ENCODE measurements at regions not wholly inside any gene's neighbourhood (a gene's known extent, or its start where the extent isn't known, plus 50 kb on each side); places are given as distances from the start of the nearest gene placed in this dataset.
A peak's percentile ranks its signal among the peaks of the same experiment; 100 is the strongest.

GRCh38 chr16:76661691-76662235 lies 384.6 kb downstream of the CNTNAP4 start:
- H3K36me3 ChIP-seq (ENCODE audit: low read depth, low read length), result no peaks in the 10 kb centered on the region
- TF ChIP-seq, protein P1, sequence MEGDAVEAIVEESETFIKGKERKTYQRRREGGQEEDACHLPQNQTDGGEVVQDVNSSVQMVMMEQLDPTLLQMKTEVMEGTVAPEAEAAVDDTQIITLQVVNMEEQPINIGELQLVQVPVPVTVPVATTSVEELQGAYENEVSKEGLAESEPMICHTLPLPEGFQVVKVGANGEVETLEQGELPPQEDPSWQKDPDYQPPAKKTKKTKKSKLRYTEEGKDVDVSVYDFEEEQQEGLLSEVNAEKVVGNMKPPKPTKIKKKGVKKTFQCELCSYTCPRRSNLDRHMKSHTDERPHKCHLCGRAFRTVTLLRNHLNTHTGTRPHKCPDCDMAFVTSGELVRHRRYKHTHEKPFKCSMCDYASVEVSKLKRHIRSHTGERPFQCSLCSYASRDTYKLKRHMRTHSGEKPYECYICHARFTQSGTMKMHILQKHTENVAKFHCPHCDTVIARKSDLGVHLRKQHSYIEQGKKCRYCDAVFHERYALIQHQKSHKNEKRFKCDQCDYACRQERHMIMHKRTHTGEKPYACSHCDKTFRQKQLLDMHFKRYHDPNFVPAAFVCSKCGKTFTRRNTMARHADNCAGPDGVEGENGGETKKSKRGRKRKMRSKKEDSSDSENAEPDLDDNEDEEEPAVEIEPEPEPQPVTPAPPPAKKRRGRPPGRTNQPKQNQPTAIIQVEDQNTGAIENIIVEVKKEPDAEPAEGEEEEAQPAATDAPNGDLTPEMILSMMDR (conservative IDR thresholded peaks at IDR 0.05; ENCODE audit: low read depth, low read length), result no peak
- no peak for TF ChIP-seq EZH2phosphoT487 (IDR thresholded peaks at IDR 0.05; ENCODE audit: borderline replicate concordance, low read length)
- no peak for TF ChIP-seq EZH2 (IDR thresholded peaks at IDR 0.05; ENCODE audit: low read length, unreplicated experiment)
- intact Hi-C loops (cut with micrococcal nuclease), result no loop called here
- H3F3A ChIP-seq (ENCODE audit: low read length, unreplicated experiment), result no peaks in the 10 kb centered on the region
- no peak overlapping the region for H3K4me3 ChIP-seq (ENCODE audit: low read length)
- H3K4me1 ChIP-seq (ENCODE audit: insufficient read depth, low read length), result no peaks in the 10 kb centered on the region
- no peak for DNase-seq
- no peak overlapping the region for H2AFZ ChIP-seq (ENCODE audit: low read length)
- H3K4me2 ChIP-seq (ENCODE audit: low read length), result no peak overlapping the region
- H3K27ac ChIP-seq (ENCODE audit: low read length), result no peak overlapping the region
- H3K9me2 ChIP-seq (replicated peaks; ENCODE audit: low read length), result no peaks in the 10 kb centered on the region
- POLR2A ChIA-PET (ENCODE audit: unreplicated experiment), result no interaction called here
- no peaks in the 10 kb centered on the region for H3K9me3 ChIP-seq (ENCODE audit: low read length)
- CTCF ChIA-PET, result no interaction called here
- H4K20me1 ChIP-seq (ENCODE audit: low read length), result no peaks in the 10 kb centered on the region
- H3K79me2 ChIP-seq (ENCODE audit: low read length), result no peaks in the 10 kb centered on the region
- no peak for ATAC-seq
- H3K27me3 ChIP-seq (ENCODE audit: low read length), result peaks cover 11% of the 10 kb centered on the region; the same call in 1 of the 2 replicates
- H3K9ac ChIP-seq (ENCODE audit: low read length), result no peak overlapping the region
- BruUV-seq (replicated peaks), result no TSS peak

DNA sequence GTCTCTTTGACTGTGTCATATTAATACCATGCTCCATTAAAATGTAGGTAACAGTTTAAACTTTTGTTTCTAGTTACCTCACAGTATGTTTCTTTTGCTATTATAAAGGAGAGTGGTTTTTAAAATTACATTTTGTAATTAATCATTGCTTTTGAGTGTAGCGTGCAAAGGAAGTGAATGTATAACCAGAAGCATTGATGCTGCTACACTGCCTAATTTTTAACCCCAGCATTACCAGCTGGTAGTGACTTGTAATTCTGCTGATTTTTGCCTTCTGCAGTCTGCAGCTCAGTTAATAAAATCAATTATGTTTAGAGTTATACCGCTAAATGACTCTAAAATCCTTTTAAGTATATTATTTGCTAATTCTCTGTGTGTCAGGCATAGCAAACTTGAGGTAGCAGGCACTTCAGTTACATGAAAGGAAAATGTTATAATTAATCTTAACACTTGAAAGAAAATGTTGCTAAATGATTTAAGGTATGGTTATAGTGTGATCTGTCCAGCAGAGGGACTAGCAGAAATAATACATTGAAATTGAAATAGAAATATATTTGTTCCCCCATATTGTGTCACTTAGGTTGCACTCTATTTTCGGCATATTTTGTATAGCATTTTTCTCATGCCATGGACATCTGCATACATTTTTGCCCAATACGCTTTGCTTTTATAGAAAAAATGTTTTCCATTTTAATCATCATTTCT lies 388.5 kb downstream of the CNTNAP4 start:
- BruUV-seq (replicated peaks), result no TSS peak
- Histone ChIP-seq H3K9me3 (ENCODE audit: low read length) (no peaks in the 10 kb centered on the region), H3K9ac (ENCODE audit: low read length) (no peak overlapping the region), H2AFZ (ENCODE audit: low read length) (no peak overlapping the region), H3K36me3 (ENCODE audit: low read depth, low read length) (no peaks in the 10 kb centered on the region), H3F3A (ENCODE audit: low read length, unreplicated experiment) (no peaks in the 10 kb centered on the region), H3K27me3 (ENCODE audit: low read length) (peaks cover 11% of the 10 kb centered on the region; the same call in 1 of the 2 replicates), H3K9me2 (replicated peaks; ENCODE audit: low read length) (no peaks in the 10 kb centered on the region), H3K4me3 (ENCODE audit: low read length) (no peak overlapping the region), H3K4me1 (ENCODE audit: insufficient read depth, low read length) (peaks cover 15% of the 10 kb centered on the region), H3K4me2 (ENCODE audit: low read length) (no peak overlapping the region), H3K79me2 (ENCODE audit: low read length) (no peaks in the 10 kb centered on the region), H3K27ac (ENCODE audit: low read length) (no peak overlapping the region), H4K20me1 (ENCODE audit: low read length) (no peaks in the 10 kb centered on the region)
- peak; percentile 9 for DNase-seq
- no peak for ATAC-seq
- POLR2A ChIA-PET (ENCODE audit: unreplicated experiment), result no interaction called here
- intact Hi-C loops (cut with micrococcal nuclease), result loop anchor here (1.0 kb wide), 1 partner anchor 158 kb away; no protein-coding TSS in a partner anchor
- CTCF ChIA-PET, result no interaction called here
- TF ChIP-seq EZH2 (IDR thresholded peaks at IDR 0.05; ENCODE audit: low read length, unreplicated experiment) (no peak), EZH2phosphoT487 (IDR thresholded peaks at IDR 0.05; ENCODE audit: borderline replicate concordance, low read length) (no peak)
- TF ChIP-seq, protein P1 (conservative IDR thresholded peaks at IDR 0.05; ENCODE audit: low read depth, low read length), result peak; percentile 41; the same call in 1 of the 2 replicates

- H3K4me2 ChIP-seq (ENCODE audit: low read length), result no peak overlapping the region
- BruUV-seq (replicated peaks), result no TSS peak
- intact Hi-C loops (cut with micrococcal nuclease), result no loop called here
- DNase-seq (no peak), ATAC-seq (no peak)
- H3K4me3 ChIP-seq (ENCODE audit: low read length), result no peak overlapping the region
- H4K20me1 ChIP-seq (ENCODE audit: low read length), result no peaks in the 10 kb centered on the region
- H2AFZ ChIP-seq (ENCODE audit: low read length), result no peak overlapping the region
- peaks cover 21% of the 10 kb centered on the region for H3K4me1 ChIP-seq (ENCODE audit: insufficient read depth, low read length)
- TF ChIP-seq EZH2 (IDR thresholded peaks at IDR 0.05; ENCODE audit: low read length, unreplicated experiment), result no peak
- TF ChIP-seq EZH2phosphoT487 (IDR thresholded peaks at IDR 0.05; ENCODE audit: borderline replicate concordance, low read length), result no peak
- TF ChIP-seq, protein P1 (conservative IDR thresholded peaks at IDR 0.05; ENCODE audit: low read depth, low read length), result no peak
- H3K79me2 ChIP-seq (ENCODE audit: low read length), result no peaks in the 10 kb centered on the region
- no peaks in the 10 kb centered on the region for H3K27me3 ChIP-seq (ENCODE audit: low read length)
- H3K9me2 ChIP-seq (replicated peaks; ENCODE audit: low read length), result no peaks in the 10 kb centered on the region
- ChIA-PET CTCF (no interaction called here), POLR2A (ENCODE audit: unreplicated experiment) (no interaction called here)
- no peaks in the 10 kb centered on the region for H3K36me3 ChIP-seq (ENCODE audit: low read depth, low read length)
- no peak overlapping the region for H3K27ac ChIP-seq (ENCODE audit: low read length)
- H3F3A ChIP-seq (ENCODE audit: low read length, unreplicated experiment), result no peaks in the 10 kb centered on the region
- H3K9ac ChIP-seq (ENCODE audit: low read length), result no peak overlapping the region
- H3K9me3 ChIP-seq (ENCODE audit: low read length), result no peaks in the 10 kb centered on the region
Measured at GRCh38 chr16:76668207-76668725, 391.1 kb downstream of the CNTNAP4 start.
